Mammary epithelial cell (primary cell): ENCODE measurements at regions not wholly inside any gene's neighbourhood (a gene's known extent, or its start where the extent isn't known, plus 50 kb on each side); places are given as distances from the start of the nearest gene placed in this dataset.

Experiments used
- CTCF ChIP-seq, 2 donors: IDR thresholded peaks in 1 of 2; conservative IDR thresholded peaks in 1 of 2; 2 replicates each; pipeline ENCODE4 v1.5.1; 2011 to 2012; ENCODE audit warnings: inconsistent platforms in 2 of 2, low read length in 2 of 2, mild to moderate bottlenecking in 2 of 2, control low read depth in 1 of 2, low read depth in 1 of 2; ENCODE audit not compliant: insufficient read depth in 1 of 2; ENCODE audit errors: extremely low read depth in 1 of 2
- EZH2 ChIP-seq: IDR thresholded peaks from 2 replicates; pipeline ENCODE4 v1.6.1; 2012; ENCODE audit warnings: low read length, inconsistent platforms, borderline replicate concordance

- no peak for TF ChIP-seq CTCF (conservative IDR thresholded peaks at IDR 0.05 in 1 of 2, IDR thresholded peaks at IDR 0.05 in 1 of 2; ENCODE audit: extremely low read depth in 1 of 2, insufficient read depth in 1 of 2, low read depth in 1 of 2, low read length in 2 of 2)
- no peak for TF ChIP-seq EZH2
These were observed 89.2 kb upstream of the MITF start for GRCh38 chr3:69650066-69650419.
